Endothelial cell of umbilical vein (primary cell): ENCODE measurements at regions not wholly inside any gene's neighbourhood (a gene's known extent, or its start where the extent isn't known, plus 50 kb on each side); places are given as distances from the start of the nearest gene placed in this dataset.

Experiments
- BruUV-seq: library from RNA; stranded (reverse); fragments of 400-500 nt; replicated peaks from 2 replicates; lab custom pipeline; 2021; lab: Mats Ljungman, UMichigan
- CTCF ChIA-PET: fragments of 300-600, 350-600 bp; sonication (Branson Sonifier 250); formaldehyde crosslinking; loops from one replicate; lab custom pipeline; 2021; ENCODE audit warnings: antibody characterized with exemption, inconsistent platforms; lab: Charles Lee
- POLR2A ChIA-PET: fragments of 300-600, 350-600 bp; sonication (Branson Sonifier 250); formaldehyde crosslinking; loops from one replicate; lab custom pipeline; 2021; ENCODE audit warnings: antibody characterized with exemption, inconsistent platforms; lab: Charles Lee
- DNase-seq: peaks from one replicate; pipeline ENCODE4 v3.0.0-alpha.2; 2011; ENCODE audit warnings: low read depth, low spot score
- FAIRE-seq: peaks from 2 replicates; lab custom pipeline; 2011; peaks lifted over from hg19 to GRCh38; lab: Jason Lieb, UNC
- H2AFZ ChIP-seq: 2 replicates; pipeline ENCODE4 v1.6.0; 2012; ENCODE audit warnings: low read depth, low read length, control low read depth, inconsistent platforms
- H3K27ac ChIP-seq: 2 replicates; pipeline ENCODE4 v1.5.1; 2011; ENCODE audit warnings: low read depth, mild to moderate bottlenecking, control low read depth, low read length, moderate library complexity; ENCODE audit not compliant: insufficient read depth
- H3K27me3 ChIP-seq, 2 experiments: 2 replicates each; pipeline versions ENCODE4 v1.6.0 to v1.6.1; 2011; ENCODE audit warnings: low read length in 2 of 2, mixed read lengths in 1 of 2; ENCODE audit not compliant: control insufficient read depth in 2 of 2, insufficient read depth in 2 of 2
- H3K36me3 ChIP-seq, 2 experiments: 2 replicates in 1 of 2; 3 replicates in 1 of 2; pipeline ENCODE4 v1.5.1; 2011; ENCODE audit warnings: low read length in 2 of 2, mild to moderate bottlenecking in 1 of 2, moderate library complexity in 1 of 2; ENCODE audit not compliant: control insufficient read depth in 2 of 2, insufficient read depth in 2 of 2; ENCODE audit errors: extremely low read depth in 1 of 2
- H3K4me1 ChIP-seq: 3 replicates; pipeline ENCODE4 v1.5.1; 2011; ENCODE audit warnings: mild to moderate bottlenecking, low read length; ENCODE audit not compliant: control insufficient read depth, insufficient read depth; ENCODE audit errors: extremely low read depth
- H3K4me2 ChIP-seq: 2 replicates; pipeline ENCODE4 v1.6.1; 2011; ENCODE audit warnings: low read length, control low read depth, mixed read lengths; ENCODE audit not compliant: insufficient read depth
- H3K4me3 ChIP-seq, 3 experiments: fragments of 200-600 bp in 1 of 3; sonication (generic), shearing (Covaris generic) in 1 of 3; replicated peaks in 1 of 3; 2 replicates each; pipeline ENCODE4 v1.5.1; 2011 to 2016; ENCODE audit warnings: control low read depth in 3 of 3, low read length in 3 of 3, mild to moderate bottlenecking in 2 of 3, inconsistent platforms in 1 of 3, low read depth in 1 of 3, moderate library complexity in 1 of 3; ENCODE audit not compliant: insufficient read depth in 1 of 3
- H3K79me2 ChIP-seq: 2 replicates; pipeline ENCODE4 v1.6.0; 2012; ENCODE audit warnings: low read length, inconsistent platforms; ENCODE audit not compliant: control insufficient read depth, insufficient read depth
- H3K9ac ChIP-seq: replicated peaks from 2 replicates; pipeline ENCODE3; 2011; ENCODE audit warnings: low read length, control low read depth; ENCODE audit not compliant: insufficient read depth; ENCODE audit errors: extremely low read depth
- H3K9me1 ChIP-seq: replicated peaks from 3 replicates; pipeline ENCODE4 v1.6.0; 2011; ENCODE audit warnings: mild to moderate bottlenecking, low read length; ENCODE audit not compliant: control insufficient read depth, insufficient read depth; ENCODE audit errors: extremely low read depth
- H3K9me3 ChIP-seq: replicated peaks from 2 replicates; pipeline ENCODE4 v1.5.1; 2012; ENCODE audit warnings: low read length, inconsistent platforms; ENCODE audit not compliant: control insufficient read depth, insufficient read depth
- H4K20me1 ChIP-seq: replicated peaks from 2 replicates; pipeline ENCODE3; 2011; ENCODE audit warnings: mild to moderate bottlenecking, low read length; ENCODE audit not compliant: control insufficient read depth, insufficient read depth; ENCODE audit errors: extremely low read depth
- EZH2 ChIP-seq: IDR thresholded peaks from 2 replicates; pipeline ENCODE4 v1.6.1; 2012; ENCODE audit warnings: borderline replicate concordance, low read depth, mild to moderate bottlenecking, moderate library complexity, low read length, inconsistent platforms; ENCODE audit not compliant: severe bottlenecking
- FOS ChIP-seq: IDR thresholded peaks from 2 replicates; pipeline ENCODE4 v1.6.1; 2011; ENCODE audit warnings: mild to moderate bottlenecking, low read length, moderate library complexity, borderline replicate concordance; ENCODE audit not compliant: insufficient read depth
- GATA2 ChIP-seq: IDR thresholded peaks from 2 replicates; pipeline ENCODE4 v1.7.0; 2011; ENCODE audit warnings: low read depth, mild to moderate bottlenecking, moderate library complexity, mixed read lengths, low read length; ENCODE audit not compliant: insufficient read length, insufficient read depth
- JUN ChIP-seq: IDR thresholded peaks from 2 replicates; pipeline ENCODE4 v1.6.1; 2011; ENCODE audit warnings: borderline replicate concordance, low read depth; ENCODE audit not compliant: insufficient read length, insufficient read depth
- MYC ChIP-seq: IDR thresholded peaks from one replicate; pipeline ENCODE4 v1.6.1; 2011; ENCODE audit warnings: mild to moderate bottlenecking, low read depth, low read length
- POLR2A ChIP-seq: IDR thresholded peaks from 2 replicates; pipeline ENCODE4 v1.6.1; 2012; ENCODE audit warnings: low read depth, mild to moderate bottlenecking, control low read depth, low read length
- POLR2AphosphoS5 ChIP-seq: IDR thresholded peaks from 2 replicates; pipeline ENCODE4 v1.6.1; 2012; ENCODE audit warnings: low read depth, mild to moderate bottlenecking, control low read depth, low read length, moderate library complexity; ENCODE audit not compliant: insufficient read depth
- dilution Hi-C: fragments of 300-500 bp; cut with MboI; formaldehyde crosslinking; loops from one replicate; pipeline ENCODE4 v1.15.0; 2019; ENCODE audit warnings: low sequenced_read_pairs; ENCODE audit not compliant: extremely low pct_ligation_motif_present
- intact Hi-C: fragments of 100-400 bp; cut with micrococcal nuclease; formaldehyde crosslinking; loops from one replicate; pipeline ENCODE4 v1.10.0; 2022
- TF ChIP-seq, protein P1 (sequence below): IDR thresholded peaks from 2 replicates; pipeline ENCODE4 v1.6.1; 2011; ENCODE audit not compliant: insufficient read depth, insufficient read length
- TF ChIP-seq, protein P2 (sequence below), 2 donors: IDR thresholded peaks; 1 replicate in 1 of 2; 2 replicates in 1 of 2; pipeline ENCODE4 v1.5.1; 2011; ENCODE audit warnings: low read length in 2 of 2, mild to moderate bottlenecking in 2 of 2, moderate library complexity in 2 of 2, control low read depth in 1 of 2, inconsistent platforms in 1 of 2, low read depth in 1 of 2; ENCODE audit not compliant: insufficient read depth in 1 of 2; ENCODE audit errors: extremely low read depth in 1 of 2

DNA sequence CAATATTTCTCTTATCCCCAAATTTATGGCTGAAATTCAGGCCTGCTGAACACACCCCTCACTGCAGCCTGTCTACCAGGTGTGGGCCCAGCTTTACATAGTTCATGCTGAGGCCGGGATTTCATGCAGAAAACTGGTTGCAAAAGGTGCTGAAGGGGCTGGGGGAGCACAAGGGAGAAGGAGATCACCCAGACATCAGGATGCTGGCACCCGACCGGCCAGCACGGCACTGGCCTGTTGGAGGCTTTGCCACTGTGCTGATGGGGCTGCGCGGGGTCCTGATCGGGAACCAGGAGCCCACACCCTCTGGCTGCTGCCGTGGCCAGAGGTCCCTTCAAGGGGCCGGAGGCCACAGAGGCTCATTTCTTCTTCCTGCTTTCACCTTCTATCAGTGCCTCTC, 177.9 kb upstream of the C2CD4B start:
- Histone ChIP-seq H3K27ac (no peak overlapping the region), H3K9me1 (no peaks in the 10 kb centered on the region), H4K20me1 (no peaks in the 10 kb centered on the region), H3K4me3 (no peak overlapping the region), H3K79me2 (no peaks in the 10 kb centered on the region), H3K36me3 (no peaks in the 10 kb centered on the region), H2AFZ (no peak overlapping the region), H3K9me3 (no peaks in the 10 kb centered on the region), H3K4me2 (no peak overlapping the region), H3K9ac (no peak overlapping the region), H3K4me1 (no peaks in the 10 kb centered on the region), H3K27me3 (peaks cover 0 to 2% of the 10 kb centered on the region in 2 experiments)
- POLR2A ChIA-PET = interaction anchor here (0.7 kb wide), 1 partner anchor 141 kb away, joined by 5 read pairs; no protein-coding TSS in a partner anchor
- FAIRE-seq (no peak), DNase-seq (no peak)
- BruUV-seq = no TSS peak
- TF ChIP-seq MYC = no peak
- no peak for TF ChIP-seq POLR2A
- TF ChIP-seq POLR2AphosphoS5 = no peak
- intact Hi-C loops (no loop called here), dilution Hi-C loops (no loop called here)
- CTCF ChIA-PET = no interaction called here

DNA sequence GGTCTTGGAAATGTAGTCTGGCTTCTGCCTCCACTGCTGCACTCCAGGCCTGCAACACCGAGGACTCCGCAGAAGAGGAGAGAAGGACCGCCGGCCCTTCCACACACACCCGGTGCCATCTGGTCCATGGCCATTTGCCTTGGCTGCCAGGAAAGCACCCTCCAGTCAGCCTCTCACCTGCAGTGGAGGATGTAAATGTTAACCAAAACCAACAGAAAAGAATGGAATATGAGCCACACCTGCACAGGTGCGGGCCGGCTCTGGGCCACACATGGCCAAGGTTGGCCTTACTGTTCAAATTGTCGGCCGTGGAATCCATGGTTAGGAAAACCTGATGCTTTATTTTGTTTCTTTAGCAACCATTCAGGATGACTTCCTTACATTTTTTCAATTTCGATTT, 178.3 kb upstream of the C2CD4B start:
- Histone ChIP-seq H3K9me3 (no peaks in the 10 kb centered on the region), H3K79me2 (no peaks in the 10 kb centered on the region), H3K9me1 (no peaks in the 10 kb centered on the region), H3K4me2 (no peak overlapping the region), H3K4me3 (no peak overlapping the region), H3K27ac (no peak overlapping the region), H3K27me3 (peaks cover 0 to 2% of the 10 kb centered on the region in 2 experiments), H2AFZ (no peak overlapping the region), H3K36me3 (no peaks in the 10 kb centered on the region), H3K9ac (no peak overlapping the region), H4K20me1 (no peaks in the 10 kb centered on the region), H3K4me1 (no peaks in the 10 kb centered on the region)
- dilution Hi-C loops = no loop called here
- FAIRE-seq = no peak
- no peak for TF ChIP-seq POLR2AphosphoS5
- TF ChIP-seq, protein P1, sequence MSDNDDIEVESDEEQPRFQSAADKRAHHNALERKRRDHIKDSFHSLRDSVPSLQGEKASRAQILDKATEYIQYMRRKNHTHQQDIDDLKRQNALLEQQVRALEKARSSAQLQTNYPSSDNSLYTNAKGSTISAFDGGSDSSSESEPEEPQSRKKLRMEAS = no peak
- TF ChIP-seq, protein P2, sequence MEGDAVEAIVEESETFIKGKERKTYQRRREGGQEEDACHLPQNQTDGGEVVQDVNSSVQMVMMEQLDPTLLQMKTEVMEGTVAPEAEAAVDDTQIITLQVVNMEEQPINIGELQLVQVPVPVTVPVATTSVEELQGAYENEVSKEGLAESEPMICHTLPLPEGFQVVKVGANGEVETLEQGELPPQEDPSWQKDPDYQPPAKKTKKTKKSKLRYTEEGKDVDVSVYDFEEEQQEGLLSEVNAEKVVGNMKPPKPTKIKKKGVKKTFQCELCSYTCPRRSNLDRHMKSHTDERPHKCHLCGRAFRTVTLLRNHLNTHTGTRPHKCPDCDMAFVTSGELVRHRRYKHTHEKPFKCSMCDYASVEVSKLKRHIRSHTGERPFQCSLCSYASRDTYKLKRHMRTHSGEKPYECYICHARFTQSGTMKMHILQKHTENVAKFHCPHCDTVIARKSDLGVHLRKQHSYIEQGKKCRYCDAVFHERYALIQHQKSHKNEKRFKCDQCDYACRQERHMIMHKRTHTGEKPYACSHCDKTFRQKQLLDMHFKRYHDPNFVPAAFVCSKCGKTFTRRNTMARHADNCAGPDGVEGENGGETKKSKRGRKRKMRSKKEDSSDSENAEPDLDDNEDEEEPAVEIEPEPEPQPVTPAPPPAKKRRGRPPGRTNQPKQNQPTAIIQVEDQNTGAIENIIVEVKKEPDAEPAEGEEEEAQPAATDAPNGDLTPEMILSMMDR (IDR thresholded peaks at IDR 0.05; ENCODE audit: extremely low read depth in 1 of 2, insufficient read depth in 1 of 2, low read depth in 1 of 2, low read length in 2 of 2) = no peak
- TF ChIP-seq FOS = no peak
- TF ChIP-seq MYC = no peak
- TF ChIP-seq EZH2 = no peak
- no peak for TF ChIP-seq GATA2
- no peak for TF ChIP-seq JUN
- no peak for TF ChIP-seq POLR2A
- ChIA-PET CTCF (no interaction called here), POLR2A (no interaction called here)
- no TSS peak for BruUV-seq
- intact Hi-C loops = no loop called here
- DNase-seq = no peak
